ENCODE measurements at regions not wholly inside any gene's neighbourhood (a gene's known extent, or its start where the extent isn't known, plus 50 kb on each side); places are given as distances from the start of the nearest gene placed in this dataset.

- no peak for DNase-seq
Observed at GRCh38 chr5:110329955-110330525, 396.4 kb downstream of the TMEM232 start.

- DNase-seq, result no peak
Observed at GRCh38 chr5:110333384-110333783, 393.1 kb downstream of the TMEM232 start.

- peak; percentile 9 for DNase-seq
Observed at GRCh38 chr5:110335361-110336066, 391.0 kb downstream of the TMEM232 start.

GRCh38 chr5:110338341-110339083 is 388.0 kb downstream of the TMEM232 start:
- no peak for DNase-seq

GRCh38 chr5:110339399-110339798 is 387.1 kb downstream of the TMEM232 start:
- DNase-seq, result no peak

- DNase-seq, result no peak
Observed at GRCh38 chr5:110341836-110342235, 384.6 kb downstream of the TMEM232 start.

- DNase-seq, result no peak
Observed at GRCh38 chr5:110342683-110343082, 383.8 kb downstream of the TMEM232 start.

- no peak for DNase-seq
Observed at GRCh38 chr5:110343616-110344015, 382.9 kb downstream of the TMEM232 start.

GRCh38 chr5:110345623-110346022 is 380.8 kb downstream of the TMEM232 start:
- no peak for DNase-seq

GRCh38 chr5:110346893-110347358 is 379.5 kb downstream of the TMEM232 start:
- no peak for DNase-seq

GRCh38 chr5:110347781-110348180 is 378.7 kb downstream of the TMEM232 start:
- no peak for DNase-seq

GRCh38 chr5:110351430-110351829 is 375.0 kb downstream of the TMEM232 start:
- no peak for DNase-seq

GRCh38 chr5:110354311-110354710 is 372.2 kb downstream of the TMEM232 start:
- DNase-seq, result no peak

- peak; percentile 16 for DNase-seq
Observed at GRCh38 chr5:110354915-110355644, 371.4 kb downstream of the TMEM232 start.

- DNase-seq, result no peak
Observed at GRCh38 chr5:110356677-110357076, 369.8 kb downstream of the TMEM232 start.

GRCh38 chr5:110359221-110359620 is 367.2 kb downstream of the TMEM232 start:
- DNase-seq, result no peak

GRCh38 chr5:110361471-110361870 is 365.0 kb downstream of the TMEM232 start:
- no peak for DNase-seq

GRCh38 chr5:110362261-110362660 is 364.2 kb downstream of the TMEM232 start:
- no peak for DNase-seq

- DNase-seq, result no peak
Observed at GRCh38 chr5:110366716-110367115, 359.8 kb downstream of the TMEM232 start.

Data from retina (tissue), 1 donor.